ENCODE measurements at regions not wholly inside any gene's neighbourhood (a gene's known extent, or its start where the extent isn't known, plus 50 kb on each side); places are given as distances from the start of the nearest gene placed in this dataset.

- no peak overlapping the region for H3K4me3 ChIP-seq (ENCODE audit: low read depth, low read length)
- no peak for DNase-seq (ENCODE audit: low read depth)
- TF ChIP-seq, protein P1, sequence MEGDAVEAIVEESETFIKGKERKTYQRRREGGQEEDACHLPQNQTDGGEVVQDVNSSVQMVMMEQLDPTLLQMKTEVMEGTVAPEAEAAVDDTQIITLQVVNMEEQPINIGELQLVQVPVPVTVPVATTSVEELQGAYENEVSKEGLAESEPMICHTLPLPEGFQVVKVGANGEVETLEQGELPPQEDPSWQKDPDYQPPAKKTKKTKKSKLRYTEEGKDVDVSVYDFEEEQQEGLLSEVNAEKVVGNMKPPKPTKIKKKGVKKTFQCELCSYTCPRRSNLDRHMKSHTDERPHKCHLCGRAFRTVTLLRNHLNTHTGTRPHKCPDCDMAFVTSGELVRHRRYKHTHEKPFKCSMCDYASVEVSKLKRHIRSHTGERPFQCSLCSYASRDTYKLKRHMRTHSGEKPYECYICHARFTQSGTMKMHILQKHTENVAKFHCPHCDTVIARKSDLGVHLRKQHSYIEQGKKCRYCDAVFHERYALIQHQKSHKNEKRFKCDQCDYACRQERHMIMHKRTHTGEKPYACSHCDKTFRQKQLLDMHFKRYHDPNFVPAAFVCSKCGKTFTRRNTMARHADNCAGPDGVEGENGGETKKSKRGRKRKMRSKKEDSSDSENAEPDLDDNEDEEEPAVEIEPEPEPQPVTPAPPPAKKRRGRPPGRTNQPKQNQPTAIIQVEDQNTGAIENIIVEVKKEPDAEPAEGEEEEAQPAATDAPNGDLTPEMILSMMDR (IDR thresholded peaks at IDR 0.05; ENCODE audit: insufficient read depth, low read depth, low read length, missing control alignments) = no peak
Measured at GRCh38 chr13:65670014-65670625, 1560.0 kb downstream of the PCDH9 start.

- no peak for DNase-seq (ENCODE audit: low read depth)
- no peak overlapping the region for H3K4me3 ChIP-seq (ENCODE audit: low read depth, low read length)
- TF ChIP-seq, protein P1 (IDR thresholded peaks at IDR 0.05; ENCODE audit: insufficient read depth, low read depth, low read length, missing control alignments) = no peak
Measured at GRCh38 chr13:65660731-65661130, 1569.4 kb downstream of the PCDH9 start.

DNA sequence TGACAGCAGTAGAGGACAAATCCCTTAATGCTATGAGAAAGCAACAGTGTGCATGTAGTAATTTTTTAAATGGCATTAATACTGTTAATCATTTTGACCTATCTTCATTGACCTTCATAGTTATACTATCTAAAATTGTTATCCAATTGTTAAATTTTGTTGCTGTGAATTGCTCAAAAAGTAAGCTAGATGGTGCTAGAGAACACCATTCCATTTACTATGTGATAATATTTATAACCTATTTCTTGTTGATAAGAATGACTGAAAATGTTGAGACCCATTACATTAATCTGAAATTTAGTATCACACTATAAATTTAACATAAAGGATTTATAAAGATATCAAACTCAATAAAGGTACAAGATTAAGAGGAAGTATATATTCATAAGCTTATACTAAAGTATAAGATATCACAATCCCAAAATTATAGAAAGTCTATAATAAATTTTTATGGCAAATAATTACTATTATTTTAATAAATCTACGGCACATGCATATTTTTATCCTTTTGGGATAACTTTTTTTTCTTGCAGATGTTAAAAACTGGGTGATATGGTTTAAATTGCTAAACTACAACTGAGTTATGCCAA is 1573.3 kb downstream of the PCDH9 start:
- DNase-seq (ENCODE audit: low read depth) = no peak
- TF ChIP-seq, protein P1 (IDR thresholded peaks at IDR 0.05; ENCODE audit: insufficient read depth, low read depth, low read length, missing control alignments) = peak; percentile 18
- H3K4me3 ChIP-seq (ENCODE audit: low read depth, low read length) = no peak overlapping the region

DNA sequence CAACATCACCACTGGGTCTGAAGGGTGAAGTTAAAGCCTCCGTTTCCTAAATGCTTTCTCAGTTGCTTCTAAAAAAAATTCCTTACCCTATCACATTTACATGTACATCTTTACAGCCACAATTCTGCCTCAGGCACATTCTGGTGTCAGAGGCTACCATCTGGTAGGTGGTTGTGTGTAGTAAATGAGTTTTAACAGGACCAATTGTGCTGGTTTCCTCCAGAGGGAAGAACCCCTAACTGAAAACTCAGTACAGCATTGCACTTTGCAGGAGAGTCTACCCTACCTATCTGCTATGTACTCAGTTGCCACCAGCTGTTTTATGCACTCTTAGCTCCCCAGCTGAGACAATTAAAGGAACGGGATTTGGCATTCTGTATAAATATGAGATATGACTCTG is 1576.5 kb downstream of the PCDH9 start:
- TF ChIP-seq, protein P1 (IDR thresholded peaks at IDR 0.05; ENCODE audit: insufficient read depth, low read depth, low read length, missing control alignments) = no peak
- H3K4me3 ChIP-seq (ENCODE audit: low read depth, low read length) = no peak overlapping the region
- DNase-seq (ENCODE audit: low read depth) = no peak

- no peak overlapping the region for H3K4me3 ChIP-seq (ENCODE audit: low read depth, low read length)
- no peak for DNase-seq (ENCODE audit: low read depth)
- TF ChIP-seq, protein P1 (IDR thresholded peaks at IDR 0.05; ENCODE audit: insufficient read depth, low read depth, low read length, missing control alignments) = no peak
Measured at GRCh38 chr13:65650321-65650720, 1579.8 kb downstream of the PCDH9 start.

- no peak overlapping the region for H3K4me3 ChIP-seq (ENCODE audit: low read depth, low read length)
- TF ChIP-seq, protein P1 (IDR thresholded peaks at IDR 0.05; ENCODE audit: insufficient read depth, low read depth, low read length, missing control alignments) = no peak
- no peak for DNase-seq (ENCODE audit: low read depth)
Measured at GRCh38 chr13:65642996-65643395, 1587.1 kb downstream of the PCDH9 start.

DNA sequence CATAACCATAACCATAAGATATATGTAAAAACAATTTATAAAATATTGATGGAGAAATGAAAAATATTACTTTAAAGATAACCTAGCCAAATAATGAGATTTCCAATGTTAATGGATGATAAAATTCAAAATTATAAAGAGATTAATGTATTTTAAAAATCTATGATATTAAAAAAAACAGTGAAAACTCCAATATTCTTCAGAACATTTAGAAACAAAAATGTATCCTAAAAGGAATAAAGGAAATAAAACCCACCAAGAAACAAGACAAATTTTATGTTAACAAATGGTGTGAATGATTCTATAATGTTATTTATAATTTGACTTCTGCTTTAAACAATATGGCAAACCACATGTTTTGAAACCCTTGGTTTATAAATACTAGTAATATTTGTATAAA is 1587.8 kb downstream of the PCDH9 start:
- TF ChIP-seq, protein P1 (IDR thresholded peaks at IDR 0.05; ENCODE audit: insufficient read depth, low read depth, low read length, missing control alignments) = no peak
- DNase-seq (ENCODE audit: low read depth) = no peak
- no peak overlapping the region for H3K4me3 ChIP-seq (ENCODE audit: low read depth, low read length)
